ENCODE measurements at regions not wholly inside any gene's neighbourhood (a gene's known extent, or its start where the extent isn't known, plus 50 kb on each side); places are given as distances from the start of the nearest gene placed in this dataset.

- TF ChIP-seq, protein P1, sequence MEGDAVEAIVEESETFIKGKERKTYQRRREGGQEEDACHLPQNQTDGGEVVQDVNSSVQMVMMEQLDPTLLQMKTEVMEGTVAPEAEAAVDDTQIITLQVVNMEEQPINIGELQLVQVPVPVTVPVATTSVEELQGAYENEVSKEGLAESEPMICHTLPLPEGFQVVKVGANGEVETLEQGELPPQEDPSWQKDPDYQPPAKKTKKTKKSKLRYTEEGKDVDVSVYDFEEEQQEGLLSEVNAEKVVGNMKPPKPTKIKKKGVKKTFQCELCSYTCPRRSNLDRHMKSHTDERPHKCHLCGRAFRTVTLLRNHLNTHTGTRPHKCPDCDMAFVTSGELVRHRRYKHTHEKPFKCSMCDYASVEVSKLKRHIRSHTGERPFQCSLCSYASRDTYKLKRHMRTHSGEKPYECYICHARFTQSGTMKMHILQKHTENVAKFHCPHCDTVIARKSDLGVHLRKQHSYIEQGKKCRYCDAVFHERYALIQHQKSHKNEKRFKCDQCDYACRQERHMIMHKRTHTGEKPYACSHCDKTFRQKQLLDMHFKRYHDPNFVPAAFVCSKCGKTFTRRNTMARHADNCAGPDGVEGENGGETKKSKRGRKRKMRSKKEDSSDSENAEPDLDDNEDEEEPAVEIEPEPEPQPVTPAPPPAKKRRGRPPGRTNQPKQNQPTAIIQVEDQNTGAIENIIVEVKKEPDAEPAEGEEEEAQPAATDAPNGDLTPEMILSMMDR (IDR thresholded peaks at IDR 0.05): no peak
- no peak for TF ChIP-seq POLR2A (IDR thresholded peaks at IDR 0.05)
Observed at GRCh38 chr16:5505091-5505887, 407.7 kb upstream of the EEF2KMT start.

Measured in uterus (tissue), 2 donors.